ENCODE measurements at regions not wholly inside any gene's neighbourhood (a gene's known extent, or its start where the extent isn't known, plus 50 kb on each side); places are given as distances from the start of the nearest gene placed in this dataset.

- Histone ChIP-seq H3K4me1 (no peaks in the 10 kb centered on the region), H4K20me1 (ENCODE audit: low read depth) (no peaks in the 10 kb centered on the region), H3K9ac (no peak overlapping the region), H3K9me3 (ENCODE audit: low read depth) (no peaks in the 10 kb centered on the region), H3K27ac (no peak overlapping the region), H3K27me3 (no peaks in the 10 kb centered on the region), H3K4me3 (no peak overlapping the region), H3F3A (ENCODE audit: low read depth) (no peaks in the 10 kb centered on the region), H2AFZ (replicated peaks) (no peak overlapping the region), H3K79me2 (ENCODE audit: low read depth) (no peaks in the 10 kb centered on the region), H3K36me3 (no peaks in the 10 kb centered on the region), H3K4me2 (no peak overlapping the region)
- Mint-ChIP-seq H3K4me3 (no peak overlapping the region), H3K36me3 (no peaks in the 10 kb centered on the region), H3K9me3 (peaks cover 18% of the 10 kb centered on the region), H3K27ac (no peak overlapping the region), H3K27me3 (ENCODE audit: insufficient read depth, low read depth) (peaks cover 2% of the 10 kb centered on the region), H3K4me1 (no peaks in the 10 kb centered on the region)
- DNase-seq (ENCODE audit: low spot score), result no peak
- TF ChIP-seq CTCF (IDR thresholded peaks at IDR 0.05) (no peak), EZH2 (IDR thresholded peaks at IDR 0.05) (no peak), EZH2phosphoT487 (IDR thresholded peaks at IDR 0.05) (no peak)
Observed at GRCh38 chr18:43601432-43601831, 324.1 kb upstream of the SYT4 start.

GRCh38 chr18:43605224-43605623, 327.9 kb upstream of the SYT4 start:
- Histone ChIP-seq H3K4me2 (no peak overlapping the region), H3K4me3 (no peak overlapping the region), H3K9ac (no peak overlapping the region), H3K79me2 (ENCODE audit: low read depth) (no peaks in the 10 kb centered on the region), H2AFZ (replicated peaks) (no peak overlapping the region), H3F3A (ENCODE audit: low read depth) (no peaks in the 10 kb centered on the region), H4K20me1 (ENCODE audit: low read depth) (no peaks in the 10 kb centered on the region), H3K36me3 (no peaks in the 10 kb centered on the region), H3K27ac (no peak overlapping the region), H3K27me3 (no peaks in the 10 kb centered on the region), H3K4me1 (no peaks in the 10 kb centered on the region), H3K9me3 (ENCODE audit: low read depth) (no peaks in the 10 kb centered on the region)
- no peaks in the 10 kb centered on the region for H3K36me3 Mint-ChIP-seq
- H3K4me3 Mint-ChIP-seq, result no peak overlapping the region
- peaks cover 22% of the 10 kb centered on the region for H3K9me3 Mint-ChIP-seq
- TF ChIP-seq EZH2 (IDR thresholded peaks at IDR 0.05) (no peak), EZH2phosphoT487 (IDR thresholded peaks at IDR 0.05) (no peak), CTCF (IDR thresholded peaks at IDR 0.05) (no peak)
- H3K27ac Mint-ChIP-seq, result no peak overlapping the region
- H3K27me3 Mint-ChIP-seq (ENCODE audit: insufficient read depth, low read depth), result peaks cover 2% of the 10 kb centered on the region
- no peaks in the 10 kb centered on the region for H3K4me1 Mint-ChIP-seq
- no peak for DNase-seq (ENCODE audit: low spot score)

GRCh38 chr18:43606795-43607194, 329.5 kb upstream of the SYT4 start:
- no peaks in the 10 kb centered on the region for H3F3A ChIP-seq (ENCODE audit: low read depth)
- no peaks in the 10 kb centered on the region for H3K4me1 ChIP-seq
- H3K79me2 ChIP-seq (ENCODE audit: low read depth), result no peaks in the 10 kb centered on the region
- TF ChIP-seq EZH2phosphoT487 (IDR thresholded peaks at IDR 0.05), result no peak
- no peak for TF ChIP-seq EZH2 (IDR thresholded peaks at IDR 0.05)
- no peak for TF ChIP-seq CTCF (IDR thresholded peaks at IDR 0.05)
- no peak overlapping the region for H3K27ac ChIP-seq
- Mint-ChIP-seq H3K4me1 (no peaks in the 10 kb centered on the region), H3K27me3 (ENCODE audit: insufficient read depth, low read depth) (peaks cover 2% of the 10 kb centered on the region), H3K27ac (no peak overlapping the region), H3K9me3 (peaks cover 22% of the 10 kb centered on the region), H3K36me3 (no peaks in the 10 kb centered on the region), H3K4me3 (no peak overlapping the region)
- H4K20me1 ChIP-seq (ENCODE audit: low read depth), result no peaks in the 10 kb centered on the region
- H3K4me2 ChIP-seq, result no peak overlapping the region
- H3K9me3 ChIP-seq (ENCODE audit: low read depth), result no peaks in the 10 kb centered on the region
- H3K27me3 ChIP-seq, result no peaks in the 10 kb centered on the region
- H3K9ac ChIP-seq, result no peak overlapping the region
- no peak for DNase-seq (ENCODE audit: low spot score)
- H3K36me3 ChIP-seq, result no peaks in the 10 kb centered on the region
- H3K4me3 ChIP-seq, result no peak overlapping the region
- no peak overlapping the region for H2AFZ ChIP-seq (replicated peaks)

GRCh38 chr18:43620936-43621335, 343.6 kb upstream of the SYT4 start:
- H3K4me2 ChIP-seq, result no peak overlapping the region
- no peak overlapping the region for H2AFZ ChIP-seq (replicated peaks)
- no peaks in the 10 kb centered on the region for H3K4me1 ChIP-seq
- no peaks in the 10 kb centered on the region for H4K20me1 ChIP-seq (ENCODE audit: low read depth)
- no peaks in the 10 kb centered on the region for H3K9me3 Mint-ChIP-seq
- no peaks in the 10 kb centered on the region for H3K9me3 ChIP-seq (ENCODE audit: low read depth)
- H3K27me3 ChIP-seq, result no peaks in the 10 kb centered on the region
- H3K27ac ChIP-seq, result no peak overlapping the region
- H3K9ac ChIP-seq, result no peak overlapping the region
- no peaks in the 10 kb centered on the region for H3K4me1 Mint-ChIP-seq
- H3K36me3 Mint-ChIP-seq, result no peaks in the 10 kb centered on the region
- TF ChIP-seq EZH2phosphoT487 (IDR thresholded peaks at IDR 0.05) (no peak), CTCF (IDR thresholded peaks at IDR 0.05) (peak; percentile 72)
- DNase-seq (ENCODE audit: low spot score), result peak; percentile 50
- no peaks in the 10 kb centered on the region for H3K36me3 ChIP-seq
- H3K27ac Mint-ChIP-seq, result no peak overlapping the region
- H3K4me3 ChIP-seq, result no peak overlapping the region
- no peaks in the 10 kb centered on the region for H3F3A ChIP-seq (ENCODE audit: low read depth)
- H3K79me2 ChIP-seq (ENCODE audit: low read depth), result no peaks in the 10 kb centered on the region
- no peaks in the 10 kb centered on the region for H3K27me3 Mint-ChIP-seq (ENCODE audit: insufficient read depth, low read depth)
- H3K4me3 Mint-ChIP-seq, result no peak overlapping the region

All from neural progenitor cell (in vitro differentiated cells).